ENCODE measurements at regions not wholly inside any gene's neighbourhood (a gene's known extent, or its start where the extent isn't known, plus 50 kb on each side); places are given as distances from the start of the nearest gene placed in this dataset.

GRCh38 chr9:16178294-16178693 is 625.5 kb downstream of the CCDC171 start:
- TF ChIP-seq CTCF (IDR thresholded peaks at IDR 0.05; ENCODE audit: low read depth, low read length): no peak
- DNase-seq (ENCODE audit: extremely low read depth, low read depth): no peak

GRCh38 chr9:16179566-16179965 is 626.7 kb downstream of the CCDC171 start:
- TF ChIP-seq CTCF (IDR thresholded peaks at IDR 0.05; ENCODE audit: low read depth, low read length): no peak
- DNase-seq (ENCODE audit: extremely low read depth, low read depth): no peak

- DNase-seq (ENCODE audit: extremely low read depth, low read depth): no peak
- TF ChIP-seq CTCF (IDR thresholded peaks at IDR 0.05; ENCODE audit: low read depth, low read length): no peak
Observed at GRCh38 chr9:16180091-16180490, 627.2 kb downstream of the CCDC171 start.

- DNase-seq (ENCODE audit: extremely low read depth, low read depth): no peak
- TF ChIP-seq CTCF (IDR thresholded peaks at IDR 0.05; ENCODE audit: low read depth, low read length): no peak
Observed at GRCh38 chr9:16180546-16180945, 627.7 kb downstream of the CCDC171 start.

- no peak for TF ChIP-seq CTCF (IDR thresholded peaks at IDR 0.05; ENCODE audit: low read depth, low read length)
Observed at GRCh38 chr9:16181539-16181938, 628.7 kb downstream of the CCDC171 start.

GRCh38 chr9:16182784-16183183 is 629.9 kb downstream of the CCDC171 start:
- TF ChIP-seq CTCF (IDR thresholded peaks at IDR 0.05; ENCODE audit: low read depth, low read length): no peak
- DNase-seq (ENCODE audit: extremely low read depth, low read depth): no peak

More at GRCh38 chr9:16181539-16181938, 628.7 kb downstream of the CCDC171 start:
- no peak for DNase-seq (ENCODE audit: extremely low read depth, low read depth)

- no peak for TF ChIP-seq CTCF (IDR thresholded peaks at IDR 0.05; ENCODE audit: low read depth, low read length)
- no peak for DNase-seq (ENCODE audit: extremely low read depth, low read depth)
Observed at GRCh38 chr9:16184964-16185646, 632.3 kb downstream of the CCDC171 start.
